Upper lobe of left lung (tissue), 4 donors: ENCODE measurements at regions not wholly inside any gene's neighbourhood (a gene's known extent, or its start where the extent isn't known, plus 50 kb on each side); places are given as distances from the start of the nearest gene placed in this dataset.

Source experiments
- EP300 ChIP-seq, 4 donors: sonication (generic); formaldehyde crosslinking; IDR thresholded peaks; one replicate each; pipeline ENCODE4 v1.5.1; 2017; ENCODE audit warnings: antibody characterized with exemption in 4 of 4, control low read depth in 2 of 4
- POLR2A ChIP-seq, 4 donors: fragments of 450-650 bp; IDR thresholded peaks; one replicate each; pipeline ENCODE4 v1.5.1; 2016 to 2017; ENCODE audit warnings: antibody characterized with exemption in 4 of 4, mild to moderate bottlenecking in 2 of 4
- POLR2AphosphoS5 ChIP-seq, 2 donors: sonication (generic); formaldehyde crosslinking; IDR thresholded peaks; one replicate each; pipeline ENCODE4 v1.5.1; 2017; ENCODE audit warnings: antibody characterized with exemption in 2 of 2
- TF ChIP-seq, protein P1 (sequence below), 6 experiments: fragments of 450-650 bp in 4 of 6; fragments of 200-600 bp in 2 of 6; sonication (generic) in 2 of 6; IDR thresholded peaks; one replicate each; pipeline ENCODE4 v1.5.1; 2016 to 2019; ENCODE audit warnings: antibody characterized with exemption in 6 of 6

DNA sequence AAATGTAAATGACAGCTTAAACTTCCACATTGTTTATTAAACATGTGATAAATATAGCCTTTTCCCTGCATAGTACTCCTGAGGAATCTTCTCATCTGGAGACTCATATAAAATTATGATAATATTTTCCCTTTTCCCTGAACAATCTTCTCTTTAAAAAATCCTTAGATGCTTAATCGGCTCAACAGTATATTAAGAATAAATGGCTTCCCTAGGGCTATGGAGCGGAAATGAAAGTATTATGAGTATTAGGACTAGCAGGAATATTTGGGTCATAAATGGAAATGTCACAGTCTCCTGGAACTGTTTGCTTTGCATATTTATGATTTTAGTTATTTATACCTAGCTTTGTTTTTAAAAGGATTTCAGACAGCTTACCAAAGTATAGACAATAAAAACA, 200.7 kb upstream of the PDE5A start:
- TF ChIP-seq, protein P1, sequence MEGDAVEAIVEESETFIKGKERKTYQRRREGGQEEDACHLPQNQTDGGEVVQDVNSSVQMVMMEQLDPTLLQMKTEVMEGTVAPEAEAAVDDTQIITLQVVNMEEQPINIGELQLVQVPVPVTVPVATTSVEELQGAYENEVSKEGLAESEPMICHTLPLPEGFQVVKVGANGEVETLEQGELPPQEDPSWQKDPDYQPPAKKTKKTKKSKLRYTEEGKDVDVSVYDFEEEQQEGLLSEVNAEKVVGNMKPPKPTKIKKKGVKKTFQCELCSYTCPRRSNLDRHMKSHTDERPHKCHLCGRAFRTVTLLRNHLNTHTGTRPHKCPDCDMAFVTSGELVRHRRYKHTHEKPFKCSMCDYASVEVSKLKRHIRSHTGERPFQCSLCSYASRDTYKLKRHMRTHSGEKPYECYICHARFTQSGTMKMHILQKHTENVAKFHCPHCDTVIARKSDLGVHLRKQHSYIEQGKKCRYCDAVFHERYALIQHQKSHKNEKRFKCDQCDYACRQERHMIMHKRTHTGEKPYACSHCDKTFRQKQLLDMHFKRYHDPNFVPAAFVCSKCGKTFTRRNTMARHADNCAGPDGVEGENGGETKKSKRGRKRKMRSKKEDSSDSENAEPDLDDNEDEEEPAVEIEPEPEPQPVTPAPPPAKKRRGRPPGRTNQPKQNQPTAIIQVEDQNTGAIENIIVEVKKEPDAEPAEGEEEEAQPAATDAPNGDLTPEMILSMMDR (IDR thresholded peaks at IDR 0.05): no peak
- TF ChIP-seq EP300 (IDR thresholded peaks at IDR 0.05) (no peak), POLR2AphosphoS5 (IDR thresholded peaks at IDR 0.05) (no peak), POLR2A (IDR thresholded peaks at IDR 0.05) (no peak)
